ENCODE measurements at regions not wholly inside any gene's neighbourhood (a gene's known extent, or its start where the extent isn't known, plus 50 kb on each side); places are given as distances from the start of the nearest gene placed in this dataset.

- TF ChIP-seq CTCF (conservative IDR thresholded peaks at IDR 0.05; ENCODE audit: low read length) (no peak), EZH2phosphoT487 (IDR thresholded peaks at IDR 0.05; ENCODE audit: borderline replicate concordance) (no peak)
Observed at GRCh38 chr6:76683985-76684384, 611.5 kb upstream of the IMPG1 start.
